H9 (cell line): ENCODE measurements at regions not wholly inside any gene's neighbourhood (a gene's known extent, or its start where the extent isn't known, plus 50 kb on each side); places are given as distances from the start of the nearest gene placed in this dataset.

Experiments
- DNase-seq: peaks from one replicate; pipeline ENCODE4 v3.0.0-alpha.2; 2017
- H2AFZ ChIP-seq: one replicate; pipeline ENCODE4 v1.6.1; 2013; ENCODE audit warnings: mild to moderate bottlenecking, low read length, control low read depth, moderate library complexity
- H2AK5ac ChIP-seq: 2 replicates; pipeline ENCODE4 v1.6.1; 2013; ENCODE audit warnings: low read length, control low read depth, mixed read lengths; ENCODE audit not compliant: insufficient read length
- H2BK120ac ChIP-seq: one replicate; pipeline ENCODE4 v1.6.1; 2013; ENCODE audit warnings: low read depth, mild to moderate bottlenecking, low read length, control low read depth, inconsistent platforms; ENCODE audit not compliant: poor library complexity, severe bottlenecking
- H2BK12ac ChIP-seq: 2 replicates; pipeline ENCODE4 v1.6.1; 2013; ENCODE audit warnings: low read length, control low read depth, mixed read lengths, low read depth; ENCODE audit not compliant: insufficient read length
- H2BK15ac ChIP-seq: 2 replicates; pipeline ENCODE4 v1.6.1; 2013; ENCODE audit warnings: low read depth, low read length, control low read depth
- H2BK20ac ChIP-seq: one replicate; pipeline ENCODE4 v1.6.1; 2013; ENCODE audit warnings: low read depth, mild to moderate bottlenecking, low read length, control low read depth, inconsistent platforms; ENCODE audit not compliant: poor library complexity, severe bottlenecking
- H2BK5ac ChIP-seq: 2 replicates; pipeline ENCODE4 v1.6.1; 2013; ENCODE audit warnings: low read length, control low read depth, mixed read lengths; ENCODE audit not compliant: insufficient read length
- H3K14ac ChIP-seq: 2 replicates; pipeline ENCODE4 v1.6.1; 2013; ENCODE audit warnings: low read length, control low read depth; ENCODE audit not compliant: insufficient read depth
- H3K18ac ChIP-seq: 2 replicates; pipeline ENCODE4 v1.6.1; 2013; ENCODE audit warnings: low read depth, mild to moderate bottlenecking, mixed read lengths, low read length, control low read depth; ENCODE audit not compliant: insufficient read length
- H3K23ac ChIP-seq: 2 replicates; pipeline ENCODE4 v1.6.1; 2013; ENCODE audit warnings: low read length, control low read depth, mixed read lengths, low read depth; ENCODE audit not compliant: insufficient read length
- H3K23me2 ChIP-seq: 2 replicates; pipeline ENCODE4 v1.6.1; 2013; ENCODE audit warnings: low read depth, mild to moderate bottlenecking, mixed read lengths, low read length, control low read depth; ENCODE audit not compliant: insufficient read length, poor library complexity, severe bottlenecking
- H3K27ac ChIP-seq: 2 replicates; pipeline ENCODE4 v1.5.1; 2013; ENCODE audit warnings: low read length, control low read depth, mixed read lengths, low read depth; ENCODE audit not compliant: insufficient read length
- H3K27me3 ChIP-seq: 2 replicates; pipeline ENCODE4 v1.6.1; 2013; ENCODE audit warnings: low read length, control low read depth, inconsistent platforms; ENCODE audit not compliant: insufficient read depth
- H3K4ac ChIP-seq: 2 replicates; pipeline ENCODE4 v1.6.1; 2013; ENCODE audit warnings: low read depth, mild to moderate bottlenecking, control low read depth, inconsistent platforms, low read length, moderate library complexity
- H3K4me1 ChIP-seq: 2 replicates; pipeline ENCODE4 v1.6.1; 2013; ENCODE audit warnings: low read length, control low read depth, inconsistent platforms; ENCODE audit not compliant: insufficient read depth
- H3K4me2 ChIP-seq: 2 replicates; pipeline ENCODE4 v1.6.1; 2013; ENCODE audit warnings: low read length, control low read depth, mixed read lengths; ENCODE audit not compliant: insufficient read length, insufficient read depth
- H3K56ac ChIP-seq: 2 replicates; pipeline ENCODE4 v1.6.1; 2013; ENCODE audit warnings: low read depth, mild to moderate bottlenecking, mixed read lengths, low read length, control low read depth; ENCODE audit not compliant: insufficient read length
- H3K79me1 ChIP-seq: 2 replicates; pipeline ENCODE4 v1.6.1; 2013; ENCODE audit warnings: low read depth, mild to moderate bottlenecking, moderate library complexity, low read length, control low read depth, inconsistent platforms; ENCODE audit not compliant: insufficient read depth, poor library complexity, severe bottlenecking
- H3K79me2 ChIP-seq: 2 replicates; pipeline ENCODE4 v1.6.1; 2013; ENCODE audit warnings: low read length, control low read depth, inconsistent platforms; ENCODE audit not compliant: insufficient read depth
- H3K9ac ChIP-seq: 2 replicates; pipeline ENCODE4 v1.6.1; 2013; ENCODE audit warnings: low read length, control low read depth, mixed read lengths; ENCODE audit not compliant: insufficient read length; ENCODE audit errors: extremely low read depth
- H3K9me3 ChIP-seq: one replicate; pipeline ENCODE4 v1.6.1; 2013; ENCODE audit warnings: low read depth, low read length, inconsistent platforms; ENCODE audit not compliant: control insufficient read depth
- H3T11ph ChIP-seq: one replicate; pipeline ENCODE4 v1.6.1; 2013; ENCODE audit warnings: mild to moderate bottlenecking, low read length, control low read depth, inconsistent platforms
- H4K20me1 ChIP-seq: one replicate; pipeline ENCODE4 v1.6.1; 2013; ENCODE audit not compliant: control insufficient read depth, insufficient read length, insufficient read depth
- H4K5ac ChIP-seq: 2 replicates; pipeline ENCODE4 v1.6.1; 2013; ENCODE audit warnings: low read depth, mild to moderate bottlenecking, mixed read lengths, low read length, control low read depth; ENCODE audit not compliant: insufficient read length
- H4K8ac ChIP-seq: replicated peaks from 2 replicates; pipeline ENCODE4 v1.6.1; 2013; ENCODE audit warnings: low read length, control low read depth, mixed read lengths, low read depth; ENCODE audit not compliant: insufficient read length
- H4K91ac ChIP-seq: 2 replicates; pipeline ENCODE4 v1.6.1; 2013; ENCODE audit warnings: low read depth, mild to moderate bottlenecking, moderate library complexity, mixed read lengths, low read length, control low read depth; ENCODE audit not compliant: insufficient read length
- H3K27ac Mint-ChIP-seq, 3 experiments: 2 replicates in 2 of 3; 3 replicates in 1 of 3; pipeline ENCODE4 v1.8.0; 2020 to 2021; ENCODE audit warnings: mixed read lengths in 3 of 3, mild to moderate bottlenecking in 1 of 3, moderate library complexity in 1 of 3
- H3K27me3 Mint-ChIP-seq: 2 replicates; pipeline ENCODE4 v1.8.0; 2021; ENCODE audit warnings: low read depth, mild to moderate bottlenecking, moderate library complexity, mixed read lengths
- H3K36me3 Mint-ChIP-seq, 3 experiments: 2 replicates in 2 of 3; 3 replicates in 1 of 3; pipeline ENCODE4 v1.8.0; 2020 to 2021; ENCODE audit warnings: low read depth in 3 of 3, mixed read lengths in 3 of 3; ENCODE audit not compliant: insufficient read depth in 1 of 3
- H3K4me1 Mint-ChIP-seq, 2 experiments: 2 replicates each; pipeline ENCODE4 v1.8.0; 2020; ENCODE audit warnings: mixed read lengths in 2 of 2
- H3K4me3 Mint-ChIP-seq, 2 experiments: 2 replicates in 1 of 2; 3 replicates in 1 of 2; pipeline ENCODE4 v1.8.0; 2020 to 2021; ENCODE audit warnings: mild to moderate bottlenecking in 2 of 2, mixed read lengths in 2 of 2, moderate library complexity in 1 of 2
- H3K9me3 Mint-ChIP-seq, 2 experiments: 2 replicates in 1 of 2; 3 replicates in 1 of 2; pipeline ENCODE4 v1.8.0; 2020; ENCODE audit warnings: mild to moderate bottlenecking in 2 of 2, mixed read lengths in 2 of 2, moderate library complexity in 1 of 2
- WGBS: extraction: QIAGEN DNeasy Blood & Tissue Kit; methylation state at CpG from one replicate; pipeline ENCODE4 v1.1.7; 2013; ENCODE audit warnings: missing lambda C conversion rate, low lambda C conversion rate, mixed read lengths; ENCODE audit not compliant: insufficient read length; ENCODE audit errors: extremely low coverage; 5-methylcytosine and 5-hydroxymethylcytosine counted together
- TF ChIP-seq, protein P1 (sequence below): fragments of 200-600 bp; sonication (generic); conservative IDR thresholded peaks from 3 replicates; pipeline ENCODE4 v1.8.0; 2021; ENCODE audit warnings: antibody characterized with exemption, mild to moderate bottlenecking

DNA sequence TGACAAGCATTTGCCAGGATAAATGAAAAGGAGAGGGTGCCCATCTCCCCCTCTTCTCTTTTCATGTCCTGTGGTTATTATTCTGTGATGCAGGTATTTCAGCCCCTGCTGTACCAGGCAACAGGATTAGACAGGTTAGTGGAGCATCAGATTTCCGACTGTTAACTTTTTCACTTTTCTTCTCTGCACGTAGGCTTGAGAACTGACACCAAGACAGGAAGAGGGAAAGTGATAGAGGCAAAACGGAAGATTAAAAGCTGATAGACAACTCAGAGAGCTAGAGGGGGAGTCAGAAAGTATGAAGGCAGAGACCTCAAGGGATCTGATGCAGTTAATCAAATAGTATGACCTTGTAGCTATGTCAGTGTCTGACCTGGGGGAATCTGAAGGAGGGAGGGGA is 132.8 kb downstream of the SOX9 start:
- no peak overlapping the region for H2AFZ ChIP-seq
- H3K27me3 ChIP-seq: no peaks in the 10 kb centered on the region
- H2BK120ac ChIP-seq: no peak overlapping the region
- Mint-ChIP-seq H3K27me3 (peaks cover 1% of the 10 kb centered on the region; the same call in 1 of the 2 replicates), H3K4me3 (no peak overlapping the region), H3K4me1 (peaks cover 5 to 9% of the 10 kb centered on the region in 2 experiments), H3K36me3 (no peaks in the 10 kb centered on the region), H3K27ac (no peak overlapping the region; a peak in 1 of 7 replicates), H3K9me3 (no peaks in the 10 kb centered on the region; a peak in 2 of 5 replicates)
- H2AK5ac ChIP-seq: no peak overlapping the region
- H3K23ac ChIP-seq: no peak overlapping the region
- no peak overlapping the region for H3K9ac ChIP-seq
- no peak overlapping the region for H3K4me2 ChIP-seq
- H2BK12ac ChIP-seq: no peak overlapping the region
- no peaks in the 10 kb centered on the region for H3K79me1 ChIP-seq
- 0 out of 2 replicates have a peak, but pooled peaks cover 2% of the 10 kb centered on the region for H3K4me1 ChIP-seq
- H3K9me3 ChIP-seq: no peaks in the 10 kb centered on the region
- no peak overlapping the region for H2BK5ac ChIP-seq
- H2BK20ac ChIP-seq: no peak overlapping the region
- H3K79me2 ChIP-seq: no peaks in the 10 kb centered on the region
- no peak overlapping the region for H3K4ac ChIP-seq
- no peak overlapping the region for H4K5ac ChIP-seq
- DNase-seq: no peak
- H3K14ac ChIP-seq: no peak overlapping the region
- no peaks in the 10 kb centered on the region for H4K20me1 ChIP-seq
- H3K18ac ChIP-seq: no peak overlapping the region
- H3K56ac ChIP-seq: no peak overlapping the region
- WGBS: no CpG with 5 or more reads among the region's 3 CpGs
- no peaks in the 10 kb centered on the region for H3K23me2 ChIP-seq
- H3T11ph ChIP-seq: no peak overlapping the region
- H3K27ac ChIP-seq: no peak overlapping the region
- no peak overlapping the region for H4K8ac ChIP-seq
- H4K91ac ChIP-seq: no peak overlapping the region
- H2BK15ac ChIP-seq: no peak overlapping the region
- TF ChIP-seq, protein P1, sequence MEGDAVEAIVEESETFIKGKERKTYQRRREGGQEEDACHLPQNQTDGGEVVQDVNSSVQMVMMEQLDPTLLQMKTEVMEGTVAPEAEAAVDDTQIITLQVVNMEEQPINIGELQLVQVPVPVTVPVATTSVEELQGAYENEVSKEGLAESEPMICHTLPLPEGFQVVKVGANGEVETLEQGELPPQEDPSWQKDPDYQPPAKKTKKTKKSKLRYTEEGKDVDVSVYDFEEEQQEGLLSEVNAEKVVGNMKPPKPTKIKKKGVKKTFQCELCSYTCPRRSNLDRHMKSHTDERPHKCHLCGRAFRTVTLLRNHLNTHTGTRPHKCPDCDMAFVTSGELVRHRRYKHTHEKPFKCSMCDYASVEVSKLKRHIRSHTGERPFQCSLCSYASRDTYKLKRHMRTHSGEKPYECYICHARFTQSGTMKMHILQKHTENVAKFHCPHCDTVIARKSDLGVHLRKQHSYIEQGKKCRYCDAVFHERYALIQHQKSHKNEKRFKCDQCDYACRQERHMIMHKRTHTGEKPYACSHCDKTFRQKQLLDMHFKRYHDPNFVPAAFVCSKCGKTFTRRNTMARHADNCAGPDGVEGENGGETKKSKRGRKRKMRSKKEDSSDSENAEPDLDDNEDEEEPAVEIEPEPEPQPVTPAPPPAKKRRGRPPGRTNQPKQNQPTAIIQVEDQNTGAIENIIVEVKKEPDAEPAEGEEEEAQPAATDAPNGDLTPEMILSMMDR: no peak
